Adipocyte (in vitro differentiated cells): ENCODE measurements at regions not wholly inside any gene's neighbourhood (a gene's known extent, or its start where the extent isn't known, plus 50 kb on each side); places are given as distances from the start of the nearest gene placed in this dataset.

ENCODE experiments used
- DNase-seq: peaks from one replicate; pipeline ENCODE4 v3.0.0-alpha.2; 2015; ENCODE audit warnings: low read depth
- H3K27me3 ChIP-seq: replicated peaks from 2 replicates; pipeline ENCODE4 v1.7.0; 2013; ENCODE audit warnings: mild to moderate bottlenecking, low read length, moderate library complexity; ENCODE audit not compliant: control insufficient read depth, insufficient read depth
- H3K36me3 ChIP-seq: 2 replicates; pipeline ENCODE4 v1.7.0; 2013; ENCODE audit warnings: low read length, mild to moderate bottlenecking, moderate library complexity; ENCODE audit not compliant: control insufficient read depth, insufficient read depth, severe bottlenecking
- H3K4me1 ChIP-seq: 2 replicates; pipeline ENCODE4 v1.7.0; 2013; ENCODE audit warnings: mild to moderate bottlenecking, low read length, moderate library complexity; ENCODE audit not compliant: control insufficient read depth, insufficient read depth
- H3K4me3 ChIP-seq: 2 replicates; pipeline ENCODE4 v1.7.0; 2013; ENCODE audit warnings: mild to moderate bottlenecking, low read length, moderate library complexity
- H3K9ac ChIP-seq: 2 replicates; pipeline ENCODE4 v1.7.0; 2013; ENCODE audit warnings: mild to moderate bottlenecking, low read length, moderate library complexity
- H3K9me3 ChIP-seq: 2 replicates; pipeline ENCODE4 v1.7.0; 2013; ENCODE audit warnings: mild to moderate bottlenecking, low read length, moderate library complexity; ENCODE audit not compliant: control insufficient read depth

DNA sequence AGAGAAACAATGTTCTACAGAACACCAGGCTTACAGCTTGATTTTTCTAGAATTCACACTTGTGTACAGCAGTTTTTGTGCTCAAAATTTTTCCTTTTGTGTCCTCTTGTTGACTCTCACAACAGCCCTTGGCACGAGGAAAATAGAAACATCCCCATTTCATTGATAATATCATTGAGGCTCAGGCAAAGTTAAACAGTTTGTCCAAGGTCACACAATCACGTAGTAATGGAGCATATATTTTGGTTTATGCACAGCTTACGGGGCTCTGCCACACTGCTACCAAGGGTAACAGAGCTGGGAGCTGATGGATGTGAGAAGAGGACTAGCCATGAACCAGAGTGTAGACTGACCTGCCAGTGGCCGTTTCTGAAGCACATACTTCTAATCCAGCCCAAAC lies 292.0 kb downstream of the FZD1 start:
- Histone ChIP-seq H3K9ac (no peak overlapping the region), H3K36me3 (no peaks in the 10 kb centered on the region), H3K9me3 (no peaks in the 10 kb centered on the region), H3K27me3 (peaks cover 4% of the 10 kb centered on the region), H3K4me3 (no peak overlapping the region), H3K4me1 (peaks cover 7% of the 10 kb centered on the region)
- DNase-seq, result no peak

DNA sequence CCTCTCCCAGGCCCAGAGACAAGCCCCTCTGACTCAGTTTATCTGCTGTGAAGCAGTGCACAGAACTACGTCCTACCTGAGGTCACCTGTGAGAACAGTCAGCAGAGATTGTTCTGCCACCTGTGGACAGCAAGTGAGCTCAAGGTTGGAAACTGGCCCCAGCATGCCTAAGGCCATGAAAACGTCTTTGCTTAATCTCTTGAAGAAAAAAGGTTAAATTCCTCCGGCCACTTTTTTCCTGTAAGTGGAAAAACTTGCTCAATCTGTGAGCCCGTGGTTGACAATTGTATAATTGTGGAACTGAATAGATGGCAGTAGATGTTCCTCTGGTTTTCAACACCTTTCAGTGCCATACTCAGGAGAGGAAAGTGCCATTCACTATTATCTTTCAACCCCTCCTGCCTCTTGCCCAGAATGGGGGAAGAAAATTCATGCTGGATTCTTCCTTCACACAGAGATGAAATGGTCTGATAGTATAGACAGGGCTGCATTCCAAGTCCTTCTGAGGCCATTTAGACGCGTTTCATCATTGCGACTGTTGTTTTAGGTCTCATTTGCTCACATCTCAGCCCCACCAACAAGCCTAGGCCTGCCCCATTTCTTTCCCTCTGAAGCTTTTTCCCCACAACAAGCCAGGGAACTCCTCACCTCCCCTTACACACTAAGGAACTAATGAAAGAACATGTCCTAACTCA lies 292.9 kb downstream of the FZD1 start:
- H3K4me3 ChIP-seq, result no peak overlapping the region
- H3K36me3 ChIP-seq, result no peaks in the 10 kb centered on the region

DNA sequence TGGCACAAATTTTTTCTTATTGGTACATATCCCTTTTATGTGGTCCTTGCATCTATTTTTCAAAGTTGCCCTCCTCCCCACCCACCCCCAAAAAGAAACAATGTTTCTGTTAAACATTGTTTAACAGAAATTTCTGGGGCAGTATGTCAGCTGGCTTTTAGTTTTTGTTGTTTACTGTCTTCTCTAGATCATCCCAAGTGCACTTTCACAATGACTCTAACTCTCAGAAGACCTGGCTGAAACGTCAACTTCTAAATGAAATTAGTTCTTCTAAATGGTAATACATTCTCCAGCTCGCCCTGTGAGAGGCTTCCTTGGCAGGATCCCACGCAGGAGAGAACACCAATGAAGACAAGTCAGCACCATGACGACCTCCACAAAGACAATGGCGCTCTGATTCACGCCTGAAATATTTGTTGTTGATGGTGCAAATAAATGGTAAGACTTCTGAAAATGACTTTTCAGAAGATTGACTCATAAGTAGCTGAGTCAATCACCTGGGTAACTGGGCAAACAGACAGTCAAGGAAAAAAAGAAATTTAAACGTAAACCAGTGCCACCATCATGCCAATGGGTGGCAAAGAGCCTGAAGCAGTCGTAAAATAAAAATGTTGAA lies 293.7 kb downstream of the FZD1 start:
- Histone ChIP-seq H3K4me3 (no peak overlapping the region), H3K9me3 (no peaks in the 10 kb centered on the region), H3K4me1 (peaks cover 7% of the 10 kb centered on the region), H3K36me3 (no peaks in the 10 kb centered on the region), H3K27me3 (peaks cover 4% of the 10 kb centered on the region), H3K9ac (no peak overlapping the region)
- no peak for DNase-seq

More for the DNA sequence above, 292.9 kb downstream of the FZD1 start:
- no peak for DNase-seq
- Histone ChIP-seq H3K4me1 (peaks cover 7% of the 10 kb centered on the region), H3K9ac (no peak overlapping the region), H3K9me3 (no peaks in the 10 kb centered on the region), H3K27me3 (peaks cover 4% of the 10 kb centered on the region)

DNA sequence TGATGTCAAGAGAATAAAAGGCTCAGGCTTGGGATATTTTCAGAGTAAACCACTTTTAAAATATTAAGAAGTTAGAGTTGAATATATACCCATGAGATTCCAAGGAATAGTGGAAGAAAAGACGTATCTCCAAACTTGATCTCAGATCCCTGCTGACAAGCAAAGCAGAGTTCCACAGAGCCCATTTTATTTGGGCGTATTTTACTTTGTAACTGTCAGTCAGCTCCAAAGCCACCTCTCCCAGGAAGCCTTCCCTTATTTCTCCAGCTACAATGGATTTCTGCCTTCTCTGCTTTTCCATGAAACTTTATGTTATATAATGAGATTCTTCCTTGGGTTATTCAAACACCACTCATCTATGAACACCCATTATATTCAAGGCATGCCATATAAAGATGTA lies 295.7 kb downstream of the FZD1 start:
- Histone ChIP-seq H3K36me3 (no peaks in the 10 kb centered on the region), H3K27me3 (peaks cover 4% of the 10 kb centered on the region), H3K9me3 (no peaks in the 10 kb centered on the region), H3K9ac (no peak overlapping the region), H3K4me1 (peaks cover 7% of the 10 kb centered on the region), H3K4me3 (no peak overlapping the region)
- DNase-seq, result no peak

DNA sequence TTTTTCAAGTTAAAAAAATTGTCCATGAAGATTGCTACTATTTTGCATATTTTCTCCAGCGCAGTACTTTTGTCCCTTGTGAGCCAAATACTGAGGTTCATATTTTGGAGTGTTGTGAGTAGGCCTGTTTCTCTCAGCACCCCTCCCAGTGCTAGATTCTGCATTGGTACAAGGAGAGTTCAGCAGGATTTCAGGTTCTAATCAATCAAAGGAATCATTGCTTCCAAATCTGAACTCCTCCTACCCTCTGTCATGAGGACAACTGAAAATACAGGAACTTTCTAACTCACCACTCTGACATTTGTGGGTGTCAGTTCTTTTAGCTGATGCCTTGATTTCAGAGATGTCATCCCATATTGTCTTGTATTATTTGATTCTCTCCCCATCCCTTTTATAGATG lies 299.9 kb downstream of the FZD1 start:
- Histone ChIP-seq H3K36me3 (no peaks in the 10 kb centered on the region), H3K9ac (no peak overlapping the region), H3K27me3 (peaks cover 4% of the 10 kb centered on the region), H3K4me3 (no peak overlapping the region), H3K9me3 (no peaks in the 10 kb centered on the region), H3K4me1 (peaks cover 13% of the 10 kb centered on the region)
- no peak for DNase-seq

DNA sequence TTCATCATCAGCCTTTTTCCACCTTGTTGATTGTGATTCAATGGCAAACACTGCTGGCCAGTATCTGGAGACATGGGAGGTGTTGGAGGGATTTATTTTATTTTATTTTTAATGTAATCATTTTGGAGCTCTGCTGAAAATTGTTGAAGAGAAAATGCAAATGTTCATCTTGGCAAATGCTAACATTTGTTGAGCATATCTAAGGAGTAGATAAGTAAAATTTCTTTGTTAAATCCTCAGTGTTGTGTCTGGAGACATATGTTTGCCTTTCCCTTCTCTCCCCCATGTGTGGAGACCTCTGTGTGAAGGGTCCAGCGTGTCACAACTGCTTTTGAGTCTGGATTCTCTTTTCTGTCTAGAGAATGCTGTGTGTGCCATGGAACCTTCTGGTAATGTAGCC lies 300.3 kb downstream of the FZD1 start:
- peaks cover 13% of the 10 kb centered on the region for H3K4me1 ChIP-seq
- H3K4me3 ChIP-seq, result no peak overlapping the region
- no peak for DNase-seq
- no peaks in the 10 kb centered on the region for H3K9me3 ChIP-seq
- peaks cover 4% of the 10 kb centered on the region for H3K27me3 ChIP-seq
- no peaks in the 10 kb centered on the region for H3K36me3 ChIP-seq
- no peak overlapping the region for H3K9ac ChIP-seq

DNA sequence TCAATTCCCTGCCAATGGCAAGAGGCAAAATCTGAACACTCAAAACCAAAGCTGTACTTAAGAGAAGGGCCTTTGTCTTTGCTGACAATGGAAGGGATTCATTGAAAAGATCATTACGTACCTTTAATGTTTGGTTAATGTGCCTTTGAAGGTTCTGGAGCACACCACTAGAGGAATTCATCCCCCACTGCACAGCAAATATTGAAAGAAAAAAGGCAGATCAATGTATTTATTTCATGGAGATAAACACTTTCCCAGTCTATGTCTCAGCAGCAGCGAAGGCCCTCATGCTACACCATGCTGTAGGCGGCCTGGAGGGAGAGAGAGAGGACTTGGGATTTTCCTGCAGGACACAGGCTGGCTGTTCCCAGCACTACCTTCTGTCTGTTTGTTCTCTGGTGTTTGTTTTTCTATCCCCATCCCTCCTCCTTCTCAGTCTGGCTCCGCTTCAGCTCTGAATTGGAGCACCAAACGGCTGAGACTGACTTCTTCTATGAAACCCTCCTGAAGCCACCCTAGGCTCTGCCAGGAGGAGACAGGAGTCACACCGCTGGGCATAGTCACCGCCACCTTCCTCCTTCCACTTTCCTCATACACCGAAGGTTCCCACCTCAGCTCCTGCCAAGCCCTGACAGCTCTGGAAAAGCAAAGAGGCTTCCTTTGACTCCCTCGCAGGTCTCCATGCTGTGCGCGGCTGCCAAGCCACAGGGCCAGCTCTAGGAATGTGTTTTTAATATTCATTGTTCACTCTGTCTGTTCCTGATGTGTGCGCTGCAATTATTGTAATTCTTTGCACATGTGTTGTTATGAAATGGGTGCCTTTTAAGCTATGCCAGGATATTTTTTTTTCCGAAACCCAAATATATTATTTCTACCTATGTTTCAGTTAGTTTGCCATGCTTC lies 301.5 kb downstream of the FZD1 start:
- H3K27me3 ChIP-seq, result peaks cover 2% of the 10 kb centered on the region

DNA sequence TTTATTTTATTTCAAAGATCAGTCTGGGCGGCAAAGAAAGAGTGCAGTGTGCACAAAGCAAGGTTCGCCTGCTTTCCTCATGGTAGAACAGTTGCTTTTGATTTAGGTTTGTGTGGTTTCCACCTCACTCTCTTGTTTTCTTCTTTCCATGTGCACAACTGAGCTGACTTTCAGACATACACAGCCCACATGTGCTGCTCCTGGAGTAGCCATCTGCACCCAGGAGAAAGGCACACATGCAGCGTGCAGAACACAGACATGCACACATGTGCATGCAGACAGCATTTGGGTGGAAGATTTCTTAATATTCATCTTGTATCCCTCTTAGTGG lies 302.1 kb downstream of the FZD1 start:
- H3K9me3 ChIP-seq, result no peaks in the 10 kb centered on the region

More for the DNA sequence above, 301.5 kb downstream of the FZD1 start:
- DNase-seq, result peak; percentile 54
- H3K4me1 ChIP-seq, result peaks cover 22% of the 10 kb centered on the region
- H3K36me3 ChIP-seq, result no peaks in the 10 kb centered on the region
- H3K9ac ChIP-seq, result no peak overlapping the region
- H3K4me3 ChIP-seq, result peak overlapping the region; percentile 40
- H3K9me3 ChIP-seq, result no peaks in the 10 kb centered on the region

DNA sequence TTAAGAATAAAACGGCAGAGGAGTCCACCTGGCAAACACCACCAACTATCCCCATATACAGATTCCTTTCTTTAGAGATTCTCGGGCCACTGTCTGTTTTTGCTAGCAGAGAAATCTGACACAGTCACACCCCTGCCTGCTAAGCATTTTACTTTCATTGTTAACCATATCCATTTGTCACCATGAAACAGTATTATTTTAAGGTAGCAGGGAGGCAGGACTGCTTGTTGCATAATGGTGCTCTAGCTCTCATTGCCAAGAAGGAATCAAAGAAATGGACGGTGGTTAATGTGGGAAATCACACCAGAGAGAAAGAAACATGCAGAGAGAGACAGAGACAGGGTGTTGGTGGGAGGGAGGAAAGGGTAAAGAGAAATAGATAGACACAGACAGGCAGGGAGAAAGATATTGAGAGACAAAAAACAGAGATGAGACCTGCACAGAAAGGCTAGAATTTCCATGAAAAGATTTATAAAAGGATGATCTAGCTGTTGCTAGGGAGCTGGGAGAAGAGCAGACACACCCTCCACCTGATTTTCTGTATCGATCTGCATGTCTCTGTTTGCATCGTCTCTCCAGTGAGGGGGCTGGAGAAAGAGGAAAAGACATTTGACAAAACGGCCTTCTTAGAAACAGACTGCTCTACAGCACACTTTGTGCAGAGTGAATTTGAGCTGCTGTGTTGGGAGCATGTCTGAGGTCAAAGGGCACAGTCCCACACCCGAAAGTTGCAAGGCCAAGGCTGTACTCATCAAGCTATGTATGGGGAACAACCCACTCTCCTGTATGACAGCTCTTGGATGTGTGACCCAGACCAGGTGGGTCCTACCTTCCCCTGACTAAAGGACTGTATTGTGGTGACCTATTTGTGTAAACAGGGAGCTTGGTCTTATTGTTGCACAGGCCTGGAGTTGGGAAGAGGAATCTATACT lies 303.1 kb downstream of the FZD1 start:
- Histone ChIP-seq H3K9me3 (no peaks in the 10 kb centered on the region), H3K4me1 (peaks cover 27% of the 10 kb centered on the region), H3K4me3 (no peak overlapping the region), H3K36me3 (no peaks in the 10 kb centered on the region), H3K27me3 (no peaks in the 10 kb centered on the region), H3K9ac (no peak overlapping the region)
- no peak for DNase-seq

More for the DNA sequence above, 302.1 kb downstream of the FZD1 start:
- H3K4me3 ChIP-seq, result peak overlapping the region; percentile 40
- no peak for DNase-seq
- H3K9ac ChIP-seq, result no peak overlapping the region
- no peaks in the 10 kb centered on the region for H3K27me3 ChIP-seq
- no peaks in the 10 kb centered on the region for H3K36me3 ChIP-seq
- peaks cover 27% of the 10 kb centered on the region for H3K4me1 ChIP-seq

DNA sequence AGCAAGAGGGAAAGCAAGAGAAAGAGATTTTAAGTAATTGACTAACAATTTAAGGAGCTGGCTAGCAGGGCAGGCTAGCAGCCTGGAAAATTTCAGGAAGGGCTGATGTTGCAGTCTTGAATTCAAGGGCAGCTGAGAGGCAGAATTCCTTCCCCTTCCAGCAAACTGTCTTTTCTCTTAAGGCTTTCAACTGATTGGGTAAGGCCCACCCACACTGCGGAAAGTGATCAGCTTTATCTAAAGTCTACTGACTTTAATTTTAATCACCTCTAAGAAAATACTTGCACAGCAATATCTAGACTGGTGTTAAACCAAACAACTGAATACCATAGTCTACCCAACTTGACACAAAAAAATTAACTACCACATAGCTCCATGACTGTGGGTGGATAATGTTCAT lies 303.9 kb downstream of the FZD1 start:
- no peaks in the 10 kb centered on the region for H3K36me3 ChIP-seq
- H3K27me3 ChIP-seq, result no peaks in the 10 kb centered on the region
- no peak overlapping the region for H3K9ac ChIP-seq
- DNase-seq, result no peak
- no peak overlapping the region for H3K4me3 ChIP-seq
- H3K9me3 ChIP-seq, result no peaks in the 10 kb centered on the region
- H3K4me1 ChIP-seq, result peaks cover 27% of the 10 kb centered on the region
